Upper lobe of left lung (tissue), 4 donors: ENCODE measurements at regions not wholly inside any gene's neighbourhood (a gene's known extent, or its start where the extent isn't known, plus 50 kb on each side); places are given as distances from the start of the nearest gene placed in this dataset.

Experiments used
- CTCF ChIP-seq, 6 experiments: fragments of 450-650 bp in 4 of 6; fragments of 200-600 bp in 2 of 6; sonication (generic) in 2 of 6; IDR thresholded peaks; one replicate each; pipeline ENCODE4 v1.5.1; 2016 to 2019; ENCODE audit warnings: antibody characterized with exemption in 6 of 6
- POLR2A ChIP-seq, 4 donors: fragments of 450-650 bp; IDR thresholded peaks; one replicate each; pipeline ENCODE4 v1.5.1; 2016 to 2017; ENCODE audit warnings: antibody characterized with exemption in 4 of 4, mild to moderate bottlenecking in 2 of 4

GRCh38 chr13:111644750-111645149, 324.3 kb downstream of the TEX29 start:
- no peak for TF ChIP-seq POLR2A (IDR thresholded peaks at IDR 0.05)
- no peak for TF ChIP-seq CTCF (IDR thresholded peaks at IDR 0.05)
